Parathyroid adenoma (tissue), 2 donors: ENCODE measurements at regions not wholly inside any gene's neighbourhood (a gene's known extent, or its start where the extent isn't known, plus 50 kb on each side); places are given as distances from the start of the nearest gene placed in this dataset.

Experiments
- H2AFZ ChIP-seq: fragments of 300-600 bp; sonication (generic); one replicate; pipeline ENCODE4 v1.7.0; 2017; ENCODE audit warnings: antibody characterized with exemption, mild to moderate bottlenecking
- H3K27ac ChIP-seq: fragments of 300-600 bp; sonication (generic); one replicate; pipeline ENCODE4 v1.7.0; 2017
- H3K27me3 ChIP-seq: fragments of 300-600 bp; sonication (generic); one replicate; pipeline ENCODE4 v1.7.0; 2017; ENCODE audit warnings: low read length; ENCODE audit not compliant: control insufficient read depth, insufficient read depth
- H3K36me3 ChIP-seq: fragments of 300-600 bp; sonication (generic); one replicate; pipeline ENCODE4 v1.7.0; 2017; ENCODE audit warnings: low read length; ENCODE audit not compliant: control insufficient read depth, insufficient read depth
- H3K4me1 ChIP-seq: fragments of 300-600 bp; sonication (generic); one replicate; pipeline ENCODE4 v1.7.0; 2017; ENCODE audit warnings: control low read depth
- H3K4me2 ChIP-seq: fragments of 300-600 bp; sonication (generic); one replicate; pipeline ENCODE4 v1.7.0; 2017; ENCODE audit warnings: low read length
- H3K4me3 ChIP-seq: fragments of 300-600 bp; sonication (generic); one replicate; pipeline ENCODE4 v1.7.0; 2017; ENCODE audit warnings: low read depth, low read length
- H3K79me2 ChIP-seq: fragments of 300-600 bp; sonication (generic); one replicate; pipeline ENCODE4 v1.7.0; 2017; ENCODE audit warnings: control low read depth
- H3K9ac ChIP-seq: fragments of 300-600 bp; sonication (generic); one replicate; pipeline ENCODE4 v1.7.0; 2017; ENCODE audit warnings: mild to moderate bottlenecking
- H3K9me3 ChIP-seq: fragments of 300-600 bp; sonication (generic); one replicate; pipeline ENCODE4 v1.7.0; 2017; ENCODE audit warnings: low read length; ENCODE audit not compliant: control insufficient read depth
- CTCF ChIP-seq: fragments of 300-600 bp; sonication (generic); IDR thresholded peaks from one replicate; pipeline ENCODE4 v1.7.0; 2017; ENCODE audit warnings: antibody characterized with exemption, mild to moderate bottlenecking
- donor health status: primary hyperparathyroidism.

- no peak overlapping the region for H3K27ac ChIP-seq
- no peaks in the 10 kb centered on the region for H3K27me3 ChIP-seq
- no peaks in the 10 kb centered on the region for H3K9me3 ChIP-seq
- no peak overlapping the region for H3K4me3 ChIP-seq
- no peak overlapping the region for H3K4me2 ChIP-seq
- no peaks in the 10 kb centered on the region for H3K4me1 ChIP-seq
- no peaks in the 10 kb centered on the region for H3K79me2 ChIP-seq
- H3K36me3 ChIP-seq: no peaks in the 10 kb centered on the region
- H2AFZ ChIP-seq: no peak overlapping the region
- no peak for TF ChIP-seq CTCF
- no peak overlapping the region for H3K9ac ChIP-seq
These were observed 228.2 kb upstream of the CCNH start for GRCh38 chr5:87640902-87641301.

GRCh38 chr5:87627363-87627762 lies 214.6 kb upstream of the CCNH start:
- no peaks in the 10 kb centered on the region for H3K79me2 ChIP-seq
- no peak overlapping the region for H2AFZ ChIP-seq
- H3K27ac ChIP-seq: no peak overlapping the region
- no peak overlapping the region for H3K4me2 ChIP-seq
- H3K36me3 ChIP-seq: no peaks in the 10 kb centered on the region
- no peaks in the 10 kb centered on the region for H3K9me3 ChIP-seq
- H3K27me3 ChIP-seq: no peaks in the 10 kb centered on the region
- no peak overlapping the region for H3K9ac ChIP-seq
- no peak for TF ChIP-seq CTCF
- H3K4me1 ChIP-seq: no peaks in the 10 kb centered on the region
- H3K4me3 ChIP-seq: no peak overlapping the region

GRCh38 chr5:87608385-87608784 lies 195.7 kb upstream of the CCNH start:
- H3K4me1 ChIP-seq: no peaks in the 10 kb centered on the region
- no peak for TF ChIP-seq CTCF
- H3K9me3 ChIP-seq: no peaks in the 10 kb centered on the region
- no peak overlapping the region for H3K4me3 ChIP-seq
- H3K27me3 ChIP-seq: no peaks in the 10 kb centered on the region
- H3K79me2 ChIP-seq: no peaks in the 10 kb centered on the region
- no peak overlapping the region for H2AFZ ChIP-seq
- no peak overlapping the region for H3K27ac ChIP-seq
- H3K36me3 ChIP-seq: no peaks in the 10 kb centered on the region
- no peak overlapping the region for H3K4me2 ChIP-seq
- no peak overlapping the region for H3K9ac ChIP-seq

GRCh38 chr5:87605663-87606062 lies 192.9 kb upstream of the CCNH start:
- Histone ChIP-seq H3K27ac (no peak overlapping the region), H3K9me3 (no peaks in the 10 kb centered on the region), H2AFZ (no peak overlapping the region), H3K4me2 (no peak overlapping the region), H3K4me3 (no peak overlapping the region), H3K27me3 (no peaks in the 10 kb centered on the region), H3K4me1 (no peaks in the 10 kb centered on the region), H3K9ac (no peak overlapping the region), H3K79me2 (no peaks in the 10 kb centered on the region), H3K36me3 (no peaks in the 10 kb centered on the region)
- TF ChIP-seq CTCF: no peak

- H3K9ac ChIP-seq: no peak overlapping the region
- H3K36me3 ChIP-seq: no peaks in the 10 kb centered on the region
- no peak overlapping the region for H2AFZ ChIP-seq
- no peak overlapping the region for H3K4me2 ChIP-seq
- no peaks in the 10 kb centered on the region for H3K27me3 ChIP-seq
- no peak for TF ChIP-seq CTCF
- H3K4me1 ChIP-seq: no peaks in the 10 kb centered on the region
- H3K4me3 ChIP-seq: no peak overlapping the region
- H3K27ac ChIP-seq: no peak overlapping the region
- H3K79me2 ChIP-seq: no peaks in the 10 kb centered on the region
- H3K9me3 ChIP-seq: no peaks in the 10 kb centered on the region
These were observed 187.0 kb upstream of the CCNH start for GRCh38 chr5:87599778-87600177.
